ENCODE measurements at regions not wholly inside any gene's neighbourhood (a gene's known extent, or its start where the extent isn't known, plus 50 kb on each side); places are given as distances from the start of the nearest gene placed in this dataset.

DNA sequence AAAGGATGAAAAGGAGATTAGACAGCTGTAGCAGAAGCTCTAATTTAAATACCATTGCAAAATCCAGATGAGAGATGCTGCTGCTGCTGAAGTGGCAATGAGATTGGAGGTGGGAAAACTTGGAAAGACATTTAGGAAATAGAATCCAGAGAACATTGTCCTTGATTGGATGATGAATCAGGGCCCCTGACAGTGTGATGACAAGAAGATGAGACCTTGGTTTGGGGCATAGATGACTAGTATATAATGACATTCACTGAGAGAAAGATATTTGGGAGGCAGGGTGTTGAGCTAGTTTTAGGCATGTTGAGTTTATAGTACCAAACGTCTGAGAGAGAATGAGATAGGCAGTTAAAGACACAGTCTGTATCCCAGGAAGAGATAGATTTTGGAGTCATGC, 311.5 kb upstream of the MPDZ start:
- DNase-seq (ENCODE audit: low spot score) = no peak

- no peak for DNase-seq (ENCODE audit: low spot score)
These were observed 309.7 kb upstream of the MPDZ start for GRCh38 chr9:13589034-13589737.

GRCh38 chr9:13588151-13589033, 308.9 kb upstream of the MPDZ start:
- DNase-seq (ENCODE audit: low spot score) = no peak

- no peak for DNase-seq (ENCODE audit: low spot score)
These were observed 308.1 kb upstream of the MPDZ start for GRCh38 chr9:13587571-13587970.

GRCh38 chr9:13586587-13587374, 307.3 kb upstream of the MPDZ start:
- DNase-seq (ENCODE audit: low spot score) = peak; percentile 55

GRCh38 chr9:13580760-13581159, 301.3 kb upstream of the MPDZ start:
- no peak for DNase-seq (ENCODE audit: low spot score)

DNA sequence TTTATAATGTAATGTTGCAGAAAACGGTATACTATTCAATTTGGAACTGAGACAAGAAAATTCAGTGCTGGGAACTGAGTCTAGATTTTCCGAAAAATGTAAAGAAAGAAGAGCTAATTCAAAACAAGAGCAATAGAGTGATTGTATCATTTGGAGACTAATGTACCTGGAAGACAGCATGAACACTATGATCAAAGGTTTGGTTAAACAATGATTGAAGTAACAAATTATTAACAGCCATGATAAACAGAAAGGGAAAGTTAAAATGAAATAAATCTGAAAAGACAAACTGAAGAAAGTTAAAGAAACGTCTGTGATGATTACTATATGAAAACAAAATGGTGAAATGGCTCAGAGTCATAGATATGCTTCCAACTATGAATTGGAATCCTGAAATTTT, 300.6 kb upstream of the MPDZ start:
- no peak for DNase-seq (ENCODE audit: low spot score)

DNA sequence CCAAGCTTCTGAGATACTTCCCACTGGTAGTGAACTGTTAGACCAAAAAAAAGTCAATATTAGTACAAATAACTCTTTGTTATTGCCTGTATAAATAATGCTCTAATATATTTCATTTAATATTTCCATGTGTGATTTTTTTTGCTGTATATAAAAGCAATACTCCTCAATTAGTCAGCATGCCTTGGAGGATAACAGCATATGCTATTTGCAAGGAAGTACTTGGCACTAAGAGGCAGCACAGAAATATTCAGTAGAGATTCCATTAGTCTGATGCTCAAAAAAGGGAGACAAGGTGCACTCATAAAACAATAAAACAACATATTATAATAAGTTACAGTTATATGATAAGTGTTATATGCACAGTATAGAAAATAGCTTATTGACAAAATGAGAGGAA, 296.6 kb upstream of the MPDZ start:
- DNase-seq (ENCODE audit: low spot score) = peak; percentile 17

DNA sequence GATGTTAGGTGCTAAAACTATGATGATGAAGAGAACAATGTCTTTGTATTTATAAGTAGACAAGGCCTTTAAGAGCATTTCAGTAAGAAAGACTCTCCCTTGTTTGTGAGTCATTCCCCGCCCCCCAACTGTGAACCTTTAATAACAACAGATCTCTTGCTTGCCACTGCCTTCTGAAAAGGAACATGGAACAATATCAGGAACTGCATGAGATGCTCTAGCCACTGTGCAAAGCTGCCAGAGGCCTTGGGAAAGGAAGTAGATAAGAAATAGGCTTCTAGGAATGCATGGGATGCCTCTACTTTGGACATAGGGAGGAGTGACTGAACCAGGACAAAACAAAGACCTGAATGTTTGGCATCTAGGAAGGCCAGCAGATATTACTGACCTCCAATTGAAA, 296.1 kb upstream of the MPDZ start:
- peak; percentile 79 for DNase-seq (ENCODE audit: low spot score)

DNA sequence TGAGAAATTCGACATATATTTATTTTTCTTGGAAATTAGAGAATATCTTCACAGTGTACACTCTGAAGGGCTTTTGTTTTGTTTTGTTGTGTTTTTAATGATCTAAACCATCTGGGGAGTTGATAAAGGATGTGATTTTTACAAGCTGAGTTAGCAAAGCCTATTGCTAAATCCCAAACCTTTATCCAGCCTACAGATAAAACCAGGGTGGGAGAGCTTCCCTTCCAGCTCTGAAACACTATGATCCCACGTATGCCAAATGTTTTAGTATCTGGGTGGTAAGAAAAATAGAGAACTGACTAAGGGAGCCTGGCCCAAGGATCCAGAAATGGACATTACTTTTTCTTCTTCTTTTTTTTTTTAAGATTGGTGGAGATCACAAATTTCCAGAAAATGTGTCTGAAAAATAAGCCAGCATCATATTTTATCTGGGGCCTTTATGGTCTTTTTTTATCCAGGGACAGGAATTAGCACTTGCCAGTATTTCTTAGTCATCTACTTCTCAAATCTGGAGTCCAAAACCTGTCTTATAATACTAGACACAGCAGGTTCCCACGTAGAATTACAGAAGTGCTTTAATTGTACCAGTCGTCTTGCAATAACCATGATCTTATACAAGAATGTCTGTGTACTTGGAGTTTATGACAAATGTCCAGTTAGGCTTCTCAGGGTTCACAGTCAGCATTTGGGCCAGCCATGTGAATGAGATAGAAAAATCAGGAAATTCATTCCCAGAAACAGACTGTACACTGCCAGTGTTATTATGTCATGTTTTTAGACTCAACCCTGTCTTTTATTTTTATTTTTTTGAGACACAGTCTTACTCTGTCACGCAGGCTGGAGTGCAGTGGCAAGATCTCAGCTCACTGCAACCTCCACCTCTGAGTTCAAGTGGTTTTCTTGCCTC, 290.8 kb upstream of the MPDZ start:
- DNase-seq (ENCODE audit: low spot score) = no peak

GRCh38 chr9:13569602-13570067, 290.1 kb upstream of the MPDZ start:
- DNase-seq (ENCODE audit: low spot score) = no peak

DNA sequence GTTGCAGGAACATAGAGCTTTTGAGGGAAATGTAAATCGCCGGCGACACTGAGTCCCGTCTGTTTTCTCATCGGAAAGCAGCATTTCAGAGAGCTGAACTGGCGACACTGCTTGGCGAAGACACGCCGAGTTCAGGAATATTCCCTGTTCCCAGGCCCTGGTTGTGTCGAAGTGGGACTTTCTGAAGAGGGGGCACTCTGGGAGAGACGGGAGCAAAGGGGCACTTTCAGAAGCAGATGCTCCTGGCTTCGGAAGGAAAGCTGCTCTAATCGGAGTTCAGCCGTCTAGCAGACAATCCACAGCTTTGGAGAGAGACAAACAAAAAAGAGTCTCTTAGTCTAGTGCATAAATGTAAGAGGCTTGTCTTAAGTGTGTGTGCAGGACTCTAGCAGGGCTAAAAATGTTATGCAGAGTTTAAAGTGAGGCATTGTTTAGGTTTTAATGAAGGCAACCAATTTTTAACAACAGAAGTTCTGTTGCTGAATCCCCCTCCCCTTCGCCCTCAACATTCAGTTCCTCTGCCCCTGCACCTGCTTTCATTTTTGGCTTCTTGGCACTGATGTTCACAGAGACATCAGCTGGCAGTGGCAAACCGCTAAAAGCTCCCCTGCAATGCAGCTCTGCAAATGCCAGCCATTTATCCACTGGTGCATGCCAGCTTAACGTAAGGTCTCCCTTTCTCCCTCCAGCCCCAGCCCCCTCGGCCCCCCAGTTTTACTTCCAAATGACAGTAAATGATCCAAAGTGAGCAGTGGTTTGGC, 289.5 kb upstream of the MPDZ start:
- DNase-seq (ENCODE audit: low spot score) = no peak

DNA sequence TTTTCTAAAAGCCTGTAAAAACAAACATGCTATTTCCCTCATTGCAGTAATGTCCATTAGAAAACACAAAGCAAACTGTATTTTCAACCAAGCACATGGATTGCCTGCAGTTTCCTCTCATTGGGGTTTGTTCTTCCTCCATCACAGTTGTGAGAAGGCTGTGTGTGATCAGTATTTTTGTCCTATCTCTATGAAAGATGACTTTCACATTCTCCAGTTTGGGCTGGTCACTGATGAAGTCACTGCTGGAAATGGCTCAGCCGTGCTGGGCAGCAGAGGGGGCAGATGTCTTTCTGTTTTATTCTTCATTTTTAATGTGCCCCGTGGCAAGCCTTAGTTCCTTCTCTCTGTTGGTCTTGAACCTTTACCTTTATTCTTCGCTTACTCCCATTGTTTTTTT, 288.9 kb upstream of the MPDZ start:
- peak; percentile 31 for DNase-seq (ENCODE audit: low spot score)

DNA sequence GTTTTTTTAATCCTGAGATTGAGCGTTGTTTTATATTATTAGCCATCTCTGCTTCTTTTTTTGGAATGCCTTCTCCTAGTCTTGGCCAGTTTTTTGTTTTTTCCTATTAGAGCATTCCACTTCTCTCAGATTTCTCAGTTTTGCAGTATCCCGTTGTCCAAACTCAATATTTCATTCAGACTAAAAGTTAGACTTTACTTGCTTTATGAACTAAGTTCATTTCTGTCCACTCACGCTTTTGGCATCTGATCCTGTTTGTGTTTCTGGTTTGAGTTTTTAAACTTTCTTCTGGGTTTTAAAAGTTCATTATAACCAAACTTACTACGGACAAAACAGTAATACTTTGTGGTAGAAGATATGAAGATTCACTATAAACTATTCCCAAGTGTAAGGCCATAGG, 288.3 kb upstream of the MPDZ start:
- DNase-seq (ENCODE audit: low spot score) = no peak

- DNase-seq (ENCODE audit: low spot score) = no peak
These were observed 278.3 kb upstream of the MPDZ start for GRCh38 chr9:13557746-13558145.

DNA sequence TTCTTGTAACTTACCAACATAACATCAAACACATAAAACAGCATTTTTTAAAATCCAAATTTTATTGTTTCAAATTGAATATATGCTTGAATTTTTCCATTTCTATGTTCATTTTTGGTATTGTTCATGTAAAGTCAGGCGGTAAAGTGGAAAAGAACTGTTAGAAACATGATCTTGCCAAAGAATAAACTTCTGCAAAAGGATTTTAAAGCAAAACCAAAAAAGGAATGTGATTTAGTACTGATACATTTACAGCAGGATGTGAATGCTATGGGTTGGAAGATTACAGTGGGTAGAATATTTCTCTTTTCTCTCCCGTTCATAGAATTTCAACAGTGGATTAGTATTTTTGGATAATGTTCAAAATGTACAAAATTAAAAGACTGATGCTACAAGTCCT, 277.2 kb upstream of the MPDZ start:
- no peak for DNase-seq (ENCODE audit: low spot score)

DNA sequence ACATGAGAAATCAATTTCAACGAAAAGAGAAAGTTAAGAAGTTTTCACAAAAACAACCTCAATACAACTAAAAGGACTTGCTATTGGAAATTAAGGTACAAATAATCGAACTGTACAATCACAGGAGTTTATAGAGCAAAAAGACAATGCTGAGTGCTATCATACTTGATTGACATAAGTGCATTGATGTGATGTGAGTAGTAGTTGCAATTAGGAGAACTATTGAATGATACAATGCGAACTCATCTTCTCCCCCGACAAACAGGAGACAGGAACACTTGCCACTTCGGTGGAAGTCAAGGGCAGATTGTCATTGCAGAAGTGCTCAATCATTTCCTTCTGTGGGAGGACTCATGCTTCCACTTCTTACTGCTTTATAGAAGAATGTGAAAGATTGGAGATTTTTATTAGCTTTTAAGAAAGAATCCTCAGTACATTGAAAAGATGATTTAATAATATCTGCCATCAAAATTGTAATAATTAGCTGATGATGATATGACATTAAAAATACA, 276.6 kb upstream of the MPDZ start:
- peak; percentile 28 for DNase-seq (ENCODE audit: low spot score)

GRCh38 chr9:13555516-13555915, 276.0 kb upstream of the MPDZ start:
- no peak for DNase-seq (ENCODE audit: low spot score)

- DNase-seq (ENCODE audit: low spot score) = no peak
These were observed 275.1 kb upstream of the MPDZ start for GRCh38 chr9:13554626-13555025.

GRCh38 chr9:13552606-13553215, 273.2 kb upstream of the MPDZ start:
- no peak for DNase-seq (ENCODE audit: low spot score)
